Erythroblast (primary cell): ENCODE measurements at regions not wholly inside any gene's neighbourhood (a gene's known extent, or its start where the extent isn't known, plus 50 kb on each side); places are given as distances from the start of the nearest gene placed in this dataset.
"Not testable (repeated sequence)": the region's sequence is repeated elsewhere in the genome, so short reads cannot be mapped to it uniquely, and the experiment has no call there.

Experiments used
- DNase-seq, 2 experiments: peaks; one replicate each; lab custom pipeline; 2025; lab: John Stamatoyannopoulos, UW
- GATA1 ChIP-seq: IDR thresholded peaks from 2 replicates; pipeline ENCODE4 v1.6.1; 2011; ENCODE audit warnings: low read depth, mild to moderate bottlenecking, control low read depth, low read length, moderate library complexity
- POLR2A ChIP-seq: IDR thresholded peaks from 2 replicates; pipeline ENCODE4 v1.6.1; 2011; ENCODE audit warnings: mild to moderate bottlenecking, low read length

DNA sequence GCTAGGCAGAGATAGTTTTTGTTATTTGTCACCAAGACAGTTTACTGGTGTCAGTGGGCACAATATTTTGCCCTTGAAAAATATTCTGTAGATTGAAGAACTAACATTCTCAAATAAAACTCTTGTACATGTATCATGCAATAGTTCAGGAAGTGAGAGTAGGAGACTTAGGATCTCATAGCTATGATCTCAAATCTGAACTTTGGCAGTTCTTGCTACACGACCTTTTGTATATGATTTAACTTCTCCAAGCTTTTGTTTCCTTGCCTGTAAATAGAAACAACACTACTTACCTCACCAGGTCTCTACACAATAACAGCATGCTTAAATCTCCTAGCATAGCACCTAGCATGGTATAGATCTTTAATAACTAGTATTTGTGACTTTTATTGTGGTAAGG lies 219.9 kb downstream of the ICOS start:
- TF ChIP-seq POLR2A (no peak), GATA1 (no peak)
- no peak for DNase-seq

DNA sequence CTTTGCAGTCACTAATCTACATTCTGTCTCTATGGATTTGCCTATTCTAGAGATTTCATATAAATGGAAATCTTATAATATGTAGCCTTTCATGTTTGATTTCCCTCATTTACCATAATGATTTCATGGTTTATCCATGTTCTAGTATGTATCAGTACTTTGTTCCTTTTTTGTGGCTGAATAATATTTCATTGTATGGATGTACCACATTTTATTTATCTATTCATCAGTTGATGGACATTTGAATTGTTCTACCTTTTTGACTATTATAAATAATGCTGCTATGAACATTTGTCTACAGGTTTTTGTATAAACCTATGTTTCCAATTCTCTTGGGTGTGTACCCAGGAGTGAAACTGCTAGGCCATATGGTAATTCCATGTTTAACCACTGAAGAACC lies 221.1 kb downstream of the ICOS start:
- no peak for TF ChIP-seq GATA1
- no peak for TF ChIP-seq POLR2A
- DNase-seq = no peak

- no peak for DNase-seq
- TF ChIP-seq POLR2A = no peak
- TF ChIP-seq GATA1 = no peak
These were observed 223.0 kb downstream of the ICOS start for GRCh38 chr2:204159526-204159925.

DNA sequence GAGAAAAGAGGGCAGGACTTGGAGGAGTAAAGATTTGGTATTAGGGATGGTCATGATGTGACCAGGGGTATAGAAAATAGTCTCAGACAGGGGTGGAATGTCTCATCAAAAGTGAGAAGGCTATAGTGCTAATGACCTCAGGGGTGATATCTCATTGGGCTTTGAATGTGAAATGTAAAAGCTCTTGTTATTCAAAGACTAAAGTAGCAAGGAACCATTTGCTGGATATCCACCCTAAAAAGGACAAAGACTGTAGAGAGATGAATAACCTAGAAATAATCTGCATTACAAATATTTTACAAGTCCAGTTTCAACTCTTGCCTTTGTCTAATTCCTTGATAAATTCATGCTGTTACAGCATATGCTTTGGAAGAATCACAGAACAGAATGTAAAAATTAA lies 224.4 kb downstream of the ICOS start:
- no peak for DNase-seq
- TF ChIP-seq GATA1 = no peak
- no peak for TF ChIP-seq POLR2A

GRCh38 chr2:204161886-204162285 lies 225.3 kb downstream of the ICOS start:
- TF ChIP-seq GATA1 (no peak), POLR2A (no peak)

DNA sequence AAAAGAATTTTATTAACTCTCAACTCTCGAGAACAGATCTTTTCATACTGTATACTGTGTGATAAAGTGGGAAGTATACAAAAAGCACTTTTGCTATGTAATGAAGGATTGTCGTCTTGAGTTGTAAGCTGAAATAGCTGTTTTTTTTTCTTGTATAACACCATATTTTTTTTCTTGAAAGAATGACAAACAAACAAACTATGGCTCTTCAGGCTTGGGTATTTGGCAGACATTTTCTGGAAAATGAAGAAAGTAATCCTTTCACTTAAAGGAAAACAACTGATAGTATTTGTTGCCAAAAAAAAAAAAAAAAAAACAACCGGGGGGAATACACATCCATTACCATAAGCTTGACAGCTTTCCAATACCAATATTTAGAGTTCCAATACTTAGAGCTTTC lies 230.4 kb downstream of the ICOS start:
- TF ChIP-seq POLR2A (no peak), GATA1 (no peak)
- no peak for DNase-seq

More at GRCh38 chr2:204161886-204162285, 225.3 kb downstream of the ICOS start:
- no peak for DNase-seq

DNA sequence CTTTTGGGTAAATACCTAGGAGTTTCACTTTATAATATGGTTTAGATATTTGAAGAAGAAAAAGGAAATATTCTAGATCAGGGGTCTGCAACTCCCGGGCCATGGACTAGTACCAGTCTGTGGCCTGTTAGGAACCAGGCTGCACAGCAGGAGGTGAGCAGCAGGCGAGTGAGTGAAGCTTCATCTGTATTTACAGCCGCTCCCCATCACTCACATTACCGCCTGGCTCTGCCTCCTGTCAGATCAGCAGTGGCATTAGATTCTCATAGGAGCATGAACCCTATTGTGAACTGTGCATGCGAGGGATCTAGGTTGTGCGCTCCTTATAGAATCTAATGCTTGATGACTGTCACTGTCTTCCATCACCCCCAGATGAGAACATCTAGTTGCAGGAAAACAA lies 231.1 kb downstream of the ICOS start:
- not testable (repeated sequence) for DNase-seq

DNA sequence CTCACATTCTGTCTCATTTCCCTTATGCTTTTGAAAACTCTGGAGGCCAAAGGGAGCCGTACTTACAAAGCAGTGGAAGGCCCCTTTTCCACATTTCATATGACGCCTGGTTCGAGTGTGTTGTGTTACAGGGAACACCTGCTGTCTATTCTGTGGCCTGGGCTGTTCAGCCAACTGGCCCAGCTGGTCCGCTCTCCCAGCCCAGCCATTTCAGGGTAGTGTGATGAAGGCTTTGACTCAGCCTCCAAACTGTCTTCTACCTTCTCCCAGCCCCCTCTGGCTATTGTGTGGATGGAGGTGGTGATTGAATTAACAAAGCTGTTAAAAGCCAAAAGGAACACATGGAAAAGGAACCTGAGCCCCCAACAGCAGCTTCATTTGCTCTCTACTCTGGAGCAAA lies 233.8 kb downstream of the ICOS start:
- TF ChIP-seq GATA1 (no peak), POLR2A (no peak)
- DNase-seq = no peak

DNA sequence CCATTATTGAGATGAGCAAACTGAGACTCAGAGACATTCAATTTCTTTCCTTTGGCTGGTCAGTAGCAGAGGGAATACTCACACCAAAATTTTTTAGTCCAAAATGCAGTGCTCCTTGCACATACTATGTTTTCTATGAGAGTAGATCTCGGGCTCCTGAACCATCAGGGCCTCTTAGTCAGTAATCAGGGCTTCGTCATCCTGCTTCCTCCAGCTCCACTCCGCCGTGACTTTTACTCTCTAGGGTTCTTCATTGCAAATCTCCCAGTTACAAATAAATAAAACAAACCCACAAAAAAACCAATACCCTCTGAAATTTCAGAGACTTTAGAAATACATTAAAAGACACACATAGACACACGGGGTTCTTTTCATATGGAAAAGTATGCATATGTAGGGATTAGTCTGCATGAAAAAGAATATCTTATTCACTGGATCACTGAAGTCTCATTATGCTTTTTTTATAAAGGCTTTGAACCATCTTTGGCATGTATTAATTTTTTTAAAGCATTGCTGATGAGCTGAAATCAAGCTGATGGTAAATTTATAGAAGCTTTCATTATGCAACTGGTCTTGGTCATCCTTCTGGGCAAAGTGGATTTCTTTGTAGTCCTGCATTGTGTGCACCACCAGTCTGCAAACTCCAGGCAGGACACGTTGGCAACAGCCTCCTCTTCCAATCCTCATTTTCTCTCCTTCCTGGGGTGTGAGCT lies 235.0 kb downstream of the ICOS start:
- DNase-seq = no peak
- no peak for TF ChIP-seq POLR2A
- TF ChIP-seq GATA1 = no peak

- TF ChIP-seq GATA1 = no peak
- no peak for TF ChIP-seq POLR2A
- no peak for DNase-seq
These were observed 235.6 kb downstream of the ICOS start for GRCh38 chr2:204172145-204172600.

DNA sequence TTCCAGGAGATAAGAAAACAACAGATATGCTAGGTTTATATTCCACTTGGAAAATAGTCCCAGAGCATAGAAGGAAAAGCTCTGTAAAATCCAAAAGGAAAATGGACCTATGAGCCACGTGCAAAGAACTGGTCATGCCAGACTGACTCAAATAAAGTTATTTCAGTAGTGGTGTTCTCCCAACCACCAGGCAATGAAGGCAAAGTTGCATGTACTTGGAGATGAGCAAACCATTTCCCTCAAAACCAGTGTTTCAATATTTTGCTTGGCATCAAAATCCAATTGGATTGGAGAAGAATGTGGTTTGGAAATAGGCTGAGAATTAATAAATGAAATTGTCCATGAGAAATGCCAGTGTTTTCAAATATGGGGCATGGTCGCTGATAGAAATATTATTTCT lies 237.5 kb downstream of the ICOS start:
- TF ChIP-seq POLR2A (no peak), GATA1 (no peak)
- DNase-seq = no peak

- TF ChIP-seq POLR2A = no peak
- no peak for TF ChIP-seq GATA1
These were observed 239.1 kb downstream of the ICOS start for GRCh38 chr2:204175552-204176271.

DNA sequence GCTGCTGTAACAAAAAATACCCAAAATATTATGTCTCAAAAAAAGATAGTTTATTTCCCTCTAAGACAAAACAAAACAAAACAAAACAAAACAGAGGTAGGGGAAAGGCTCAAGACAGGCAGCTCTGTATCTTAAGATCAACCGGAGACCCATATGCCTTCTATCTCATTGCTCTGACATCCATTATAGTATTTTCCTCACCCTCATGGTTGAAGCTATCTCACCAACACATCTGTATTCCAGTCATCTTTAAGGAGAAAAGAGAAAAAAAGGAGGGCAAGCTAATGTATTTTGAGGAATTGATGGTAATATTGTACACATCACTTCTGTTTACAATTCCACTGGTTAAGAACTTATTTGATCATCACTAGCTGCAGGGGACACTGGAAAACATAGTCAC lies 239.7 kb downstream of the ICOS start:
- DNase-seq = no peak
- TF ChIP-seq POLR2A = no peak
- no peak for TF ChIP-seq GATA1

More at GRCh38 chr2:204175552-204176271, 239.1 kb downstream of the ICOS start:
- no peak for DNase-seq

DNA sequence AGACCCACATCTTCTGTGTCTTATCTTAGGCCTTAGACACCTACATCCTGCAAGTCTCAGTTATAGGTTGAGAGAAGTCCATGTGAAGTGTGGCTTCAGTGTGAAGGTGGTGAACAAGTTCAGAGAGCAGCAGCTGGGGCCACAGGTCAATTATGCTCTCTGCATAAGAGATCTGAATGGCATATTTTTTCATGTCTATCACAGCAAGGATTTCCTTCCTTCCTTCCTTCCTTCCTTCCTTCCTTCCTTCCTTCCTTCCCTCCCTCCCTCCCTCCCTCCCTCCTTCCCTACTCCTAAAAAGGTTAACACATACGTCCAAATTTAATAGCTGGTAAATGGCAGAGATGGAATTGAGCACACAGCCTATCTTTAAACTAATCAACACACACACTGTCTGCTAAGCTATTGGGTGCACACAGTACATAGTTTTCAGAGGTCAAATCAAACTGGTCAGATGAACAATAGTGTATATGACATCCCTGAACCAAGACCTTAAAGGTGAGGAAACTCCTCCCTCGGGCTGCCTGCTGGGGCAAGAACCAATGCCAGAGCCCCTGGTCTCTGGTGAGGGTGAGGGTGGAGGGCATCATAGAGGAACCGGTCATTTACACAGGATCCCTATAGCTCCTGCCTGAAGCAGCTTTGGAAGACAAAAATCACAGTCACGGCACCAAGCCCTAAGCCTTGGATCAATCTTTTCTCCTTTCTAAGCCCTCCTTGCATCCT lies 240.9 kb downstream of the ICOS start:
- no peak for TF ChIP-seq GATA1
- no peak for TF ChIP-seq POLR2A
- DNase-seq = no peak
